ENCODE measurements at regions not wholly inside any gene's neighbourhood (a gene's known extent, or its start where the extent isn't known, plus 50 kb on each side); places are given as distances from the start of the nearest gene placed in this dataset.

GRCh38 chr4:24265989-24266388, 318.4 kb downstream of the DHX15 start:
- TF ChIP-seq, protein P1, sequence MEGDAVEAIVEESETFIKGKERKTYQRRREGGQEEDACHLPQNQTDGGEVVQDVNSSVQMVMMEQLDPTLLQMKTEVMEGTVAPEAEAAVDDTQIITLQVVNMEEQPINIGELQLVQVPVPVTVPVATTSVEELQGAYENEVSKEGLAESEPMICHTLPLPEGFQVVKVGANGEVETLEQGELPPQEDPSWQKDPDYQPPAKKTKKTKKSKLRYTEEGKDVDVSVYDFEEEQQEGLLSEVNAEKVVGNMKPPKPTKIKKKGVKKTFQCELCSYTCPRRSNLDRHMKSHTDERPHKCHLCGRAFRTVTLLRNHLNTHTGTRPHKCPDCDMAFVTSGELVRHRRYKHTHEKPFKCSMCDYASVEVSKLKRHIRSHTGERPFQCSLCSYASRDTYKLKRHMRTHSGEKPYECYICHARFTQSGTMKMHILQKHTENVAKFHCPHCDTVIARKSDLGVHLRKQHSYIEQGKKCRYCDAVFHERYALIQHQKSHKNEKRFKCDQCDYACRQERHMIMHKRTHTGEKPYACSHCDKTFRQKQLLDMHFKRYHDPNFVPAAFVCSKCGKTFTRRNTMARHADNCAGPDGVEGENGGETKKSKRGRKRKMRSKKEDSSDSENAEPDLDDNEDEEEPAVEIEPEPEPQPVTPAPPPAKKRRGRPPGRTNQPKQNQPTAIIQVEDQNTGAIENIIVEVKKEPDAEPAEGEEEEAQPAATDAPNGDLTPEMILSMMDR (IDR thresholded peaks at IDR 0.05; ENCODE audit: low read depth, low read length), result no peak
- in situ Hi-C loops (cut with HindIII; ENCODE audit: low sequenced_read_pairs), result no loop called here
- DNase-seq (ENCODE audit: low read depth, low spot score), result no peak
- H3K4me3 ChIP-seq (ENCODE audit: low read depth, low read length), result no peak overlapping the region

DNA sequence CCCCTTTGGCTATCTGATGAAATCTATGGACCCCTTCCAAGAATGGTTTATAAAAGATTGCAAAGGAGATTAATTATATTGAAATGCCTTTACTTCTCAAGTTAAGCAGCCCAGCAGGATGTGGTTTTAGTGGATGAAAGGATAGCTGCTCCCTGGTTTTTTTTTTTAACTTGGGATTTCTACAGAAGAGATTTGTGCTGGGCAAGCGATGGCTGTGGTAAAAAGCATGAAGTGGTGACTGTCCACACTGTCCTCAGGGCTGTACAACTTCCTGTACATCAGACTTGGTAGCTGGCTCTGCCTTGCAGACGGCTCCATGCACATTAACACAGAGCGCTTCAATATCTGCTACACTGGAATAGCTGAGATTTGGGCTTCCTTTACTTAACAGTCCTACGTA, 321.7 kb downstream of the DHX15 start:
- TF ChIP-seq, protein P1 (IDR thresholded peaks at IDR 0.05; ENCODE audit: low read depth, low read length), result no peak
- in situ Hi-C loops (cut with HindIII; ENCODE audit: low sequenced_read_pairs), result no loop called here
- no peak overlapping the region for H3K4me3 ChIP-seq (ENCODE audit: low read depth, low read length)
- peak; percentile 53 for DNase-seq (ENCODE audit: low read depth, low spot score)

DNA sequence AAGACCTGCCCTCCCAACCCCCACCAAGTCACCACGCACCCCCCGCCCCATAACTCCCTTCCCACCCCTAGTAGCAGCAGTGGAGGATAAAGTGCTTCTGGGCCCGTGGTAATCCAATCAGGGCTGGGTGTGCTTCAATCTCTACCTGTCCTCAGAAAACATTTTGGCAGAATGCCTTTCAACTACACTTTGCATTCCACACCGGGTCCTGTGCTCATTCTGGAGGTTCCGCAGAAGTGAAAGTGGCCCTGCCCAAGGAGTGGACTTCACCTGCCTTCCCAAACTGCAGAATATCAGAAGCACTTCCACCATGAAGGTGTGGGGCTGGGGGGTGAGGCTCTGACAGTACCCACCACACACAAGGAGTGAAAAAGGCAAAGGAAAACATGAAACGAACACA, 322.3 kb downstream of the DHX15 start:
- no peak for DNase-seq (ENCODE audit: low read depth, low spot score)
- TF ChIP-seq, protein P1 (IDR thresholded peaks at IDR 0.05; ENCODE audit: low read depth, low read length), result no peak
- no peak overlapping the region for H3K4me3 ChIP-seq (ENCODE audit: low read depth, low read length)
- in situ Hi-C loops (cut with HindIII; ENCODE audit: low sequenced_read_pairs), result no loop called here

DNA sequence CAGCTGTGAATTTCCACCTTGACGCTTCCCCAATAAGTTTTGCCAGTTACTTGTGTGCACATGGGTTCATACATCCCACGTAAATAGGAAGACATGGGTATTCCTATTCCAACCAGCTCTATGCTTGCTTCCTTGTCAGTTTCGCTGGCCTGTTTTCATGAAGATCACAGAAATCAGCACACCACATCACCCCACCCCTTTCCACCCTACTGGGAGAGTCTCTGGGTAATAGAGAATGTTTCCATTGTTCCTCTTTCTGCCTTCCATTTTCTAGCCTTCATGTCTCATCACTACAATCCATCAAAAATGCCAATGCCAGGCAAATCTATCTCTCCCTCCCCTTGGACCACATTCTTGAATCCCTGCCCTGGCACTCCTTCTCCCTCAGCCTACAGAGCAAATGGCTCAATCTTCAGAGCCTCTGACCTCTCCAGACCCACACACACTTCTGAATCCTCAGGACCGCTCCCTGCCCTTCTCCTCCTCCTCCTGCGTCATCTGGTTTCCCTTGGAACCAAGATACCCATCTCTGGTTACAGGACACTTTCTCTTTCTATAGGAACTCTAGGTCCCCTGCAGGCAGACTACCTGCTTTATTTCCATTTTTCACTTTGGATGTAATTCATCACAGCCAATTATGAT, 323.3 kb downstream of the DHX15 start:
- no peak for DNase-seq (ENCODE audit: low read depth, low spot score)
- in situ Hi-C loops (cut with HindIII; ENCODE audit: low sequenced_read_pairs), result no loop called here
- TF ChIP-seq, protein P1 (IDR thresholded peaks at IDR 0.05; ENCODE audit: low read depth, low read length), result no peak

DNA sequence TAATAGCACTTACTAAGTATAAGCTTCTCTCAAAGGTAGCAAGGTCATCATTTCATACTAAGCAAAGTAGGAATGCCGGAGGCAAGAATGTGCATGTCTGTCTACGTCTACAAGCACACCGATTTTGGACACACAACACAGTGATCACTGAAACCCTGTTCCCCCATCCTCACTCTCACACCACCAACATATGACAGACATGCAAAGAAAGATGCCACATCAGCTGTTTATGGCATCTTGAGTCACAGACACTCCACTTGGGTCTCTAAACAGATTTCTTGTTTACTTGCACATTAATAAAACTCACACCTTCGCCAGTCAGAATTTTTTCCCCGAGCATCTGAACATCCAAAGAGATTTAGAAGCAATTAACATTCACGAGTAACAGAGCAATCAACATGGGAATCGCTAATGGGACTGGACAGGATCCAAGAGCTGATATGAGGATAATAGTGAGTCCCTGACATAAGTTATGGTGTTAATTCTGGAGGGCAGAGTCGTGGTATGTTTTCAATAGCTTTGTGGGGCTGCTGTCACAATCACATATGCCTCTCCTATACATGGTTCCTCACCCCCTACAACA, 324.1 kb downstream of the DHX15 start:
- no peak overlapping the region for H3K4me3 ChIP-seq (ENCODE audit: low read depth, low read length)
- TF ChIP-seq, protein P1 (IDR thresholded peaks at IDR 0.05; ENCODE audit: low read depth, low read length), result no peak
- in situ Hi-C loops (cut with HindIII; ENCODE audit: low sequenced_read_pairs), result no loop called here
- no peak for DNase-seq (ENCODE audit: low read depth, low spot score)

More for the DNA sequence above, 323.3 kb downstream of the DHX15 start:
- no peak overlapping the region for H3K4me3 ChIP-seq (ENCODE audit: low read depth, low read length)

DNA sequence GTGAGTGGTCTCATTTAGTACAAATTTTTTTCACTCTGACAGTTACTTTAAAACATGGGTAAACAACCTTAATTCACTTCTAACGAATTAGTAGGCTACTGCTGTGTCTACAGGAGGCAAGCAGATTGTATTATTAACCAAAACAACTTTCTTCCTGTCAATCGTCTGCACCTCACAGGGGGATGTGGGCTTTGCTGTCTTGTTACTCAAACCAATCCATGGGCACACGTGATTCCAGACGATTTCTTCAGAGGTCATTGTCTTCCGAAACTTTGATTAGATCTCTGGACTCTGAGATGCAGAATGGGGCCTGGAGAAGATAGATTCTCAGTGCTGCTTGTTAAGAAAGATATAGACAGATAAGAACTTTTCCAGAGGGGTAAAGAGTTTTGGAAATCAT, 327.8 kb downstream of the DHX15 start:
- in situ Hi-C loops (cut with HindIII; ENCODE audit: low sequenced_read_pairs), result no loop called here
- H3K4me3 ChIP-seq (ENCODE audit: low read depth, low read length), result no peak overlapping the region
- TF ChIP-seq, protein P1 (IDR thresholded peaks at IDR 0.05; ENCODE audit: low read depth, low read length), result no peak
- no peak for DNase-seq (ENCODE audit: low read depth, low spot score)
